Parathyroid adenoma (tissue), 2 donors: ENCODE measurements at regions not wholly inside any gene's neighbourhood (a gene's known extent, or its start where the extent isn't known, plus 50 kb on each side); places are given as distances from the start of the nearest gene placed in this dataset.

ENCODE experiments used
- H2AFZ ChIP-seq: fragments of 300-600 bp; sonication (generic); one replicate; pipeline ENCODE4 v1.7.0; 2017; ENCODE audit warnings: antibody characterized with exemption, mild to moderate bottlenecking
- H3K27ac ChIP-seq: fragments of 300-600 bp; sonication (generic); one replicate; pipeline ENCODE4 v1.7.0; 2017
- H3K27me3 ChIP-seq: fragments of 300-600 bp; sonication (generic); one replicate; pipeline ENCODE4 v1.7.0; 2017; ENCODE audit warnings: low read length; ENCODE audit not compliant: control insufficient read depth, insufficient read depth
- H3K36me3 ChIP-seq: fragments of 300-600 bp; sonication (generic); one replicate; pipeline ENCODE4 v1.7.0; 2017; ENCODE audit warnings: low read length; ENCODE audit not compliant: control insufficient read depth, insufficient read depth
- H3K4me1 ChIP-seq: fragments of 300-600 bp; sonication (generic); one replicate; pipeline ENCODE4 v1.7.0; 2017; ENCODE audit warnings: control low read depth
- H3K4me2 ChIP-seq: fragments of 300-600 bp; sonication (generic); one replicate; pipeline ENCODE4 v1.7.0; 2017; ENCODE audit warnings: low read length
- H3K4me3 ChIP-seq: fragments of 300-600 bp; sonication (generic); one replicate; pipeline ENCODE4 v1.7.0; 2017; ENCODE audit warnings: low read depth, low read length
- H3K79me2 ChIP-seq: fragments of 300-600 bp; sonication (generic); one replicate; pipeline ENCODE4 v1.7.0; 2017; ENCODE audit warnings: control low read depth
- H3K9ac ChIP-seq: fragments of 300-600 bp; sonication (generic); one replicate; pipeline ENCODE4 v1.7.0; 2017; ENCODE audit warnings: mild to moderate bottlenecking
- H3K9me3 ChIP-seq: fragments of 300-600 bp; sonication (generic); one replicate; pipeline ENCODE4 v1.7.0; 2017; ENCODE audit warnings: low read length; ENCODE audit not compliant: control insufficient read depth
- CTCF ChIP-seq: fragments of 300-600 bp; sonication (generic); IDR thresholded peaks from one replicate; pipeline ENCODE4 v1.7.0; 2017; ENCODE audit warnings: antibody characterized with exemption, mild to moderate bottlenecking
- donor health status: primary hyperparathyroidism.

- no peak overlapping the region for H3K9ac ChIP-seq
- no peak overlapping the region for H2AFZ ChIP-seq
- H3K27me3 ChIP-seq, result no peaks in the 10 kb centered on the region
- H3K9me3 ChIP-seq, result no peaks in the 10 kb centered on the region
- H3K4me1 ChIP-seq, result peaks cover 4% of the 10 kb centered on the region
- H3K27ac ChIP-seq, result no peak overlapping the region
- TF ChIP-seq CTCF, result no peak
- no peaks in the 10 kb centered on the region for H3K79me2 ChIP-seq
- H3K4me2 ChIP-seq, result no peak overlapping the region
- H3K4me3 ChIP-seq, result no peak overlapping the region
- H3K36me3 ChIP-seq, result no peaks in the 10 kb centered on the region
Measured at GRCh38 chr11:109957000-109957399, 136.2 kb upstream of the ZC3H12C start.

GRCh38 chr11:109957601-109958000, 135.6 kb upstream of the ZC3H12C start:
- Histone ChIP-seq H3K4me1 (peaks cover 4% of the 10 kb centered on the region), H3K9ac (no peak overlapping the region), H2AFZ (no peak overlapping the region), H3K9me3 (no peaks in the 10 kb centered on the region), H3K36me3 (no peaks in the 10 kb centered on the region), H3K27ac (no peak overlapping the region), H3K79me2 (no peaks in the 10 kb centered on the region), H3K4me2 (no peak overlapping the region), H3K27me3 (no peaks in the 10 kb centered on the region), H3K4me3 (no peak overlapping the region)
- no peak for TF ChIP-seq CTCF

- H3K27me3 ChIP-seq, result no peaks in the 10 kb centered on the region
- no peak overlapping the region for H2AFZ ChIP-seq
- no peak overlapping the region for H3K4me3 ChIP-seq
- H3K4me2 ChIP-seq, result no peak overlapping the region
- no peaks in the 10 kb centered on the region for H3K36me3 ChIP-seq
- H3K4me1 ChIP-seq, result peaks cover 4% of the 10 kb centered on the region
- no peak overlapping the region for H3K27ac ChIP-seq
- H3K79me2 ChIP-seq, result no peaks in the 10 kb centered on the region
- no peak for TF ChIP-seq CTCF
- H3K9me3 ChIP-seq, result no peaks in the 10 kb centered on the region
- no peak overlapping the region for H3K9ac ChIP-seq
Measured at GRCh38 chr11:109958131-109958820, 134.9 kb upstream of the ZC3H12C start.

- Histone ChIP-seq H3K27me3 (no peaks in the 10 kb centered on the region), H3K4me1 (peaks cover 4% of the 10 kb centered on the region), H3K4me2 (no peak overlapping the region), H3K27ac (no peak overlapping the region), H2AFZ (no peak overlapping the region), H3K9me3 (no peaks in the 10 kb centered on the region), H3K9ac (no peak overlapping the region), H3K4me3 (no peak overlapping the region), H3K36me3 (no peaks in the 10 kb centered on the region), H3K79me2 (no peaks in the 10 kb centered on the region)
- no peak for TF ChIP-seq CTCF
Measured at GRCh38 chr11:109958821-109959166, 134.4 kb upstream of the ZC3H12C start.

- Histone ChIP-seq H3K27ac (no peak overlapping the region), H3K4me2 (no peak overlapping the region), H3K79me2 (no peaks in the 10 kb centered on the region), H3K9me3 (no peaks in the 10 kb centered on the region), H3K36me3 (no peaks in the 10 kb centered on the region), H3K4me1 (peaks cover 4% of the 10 kb centered on the region), H3K27me3 (no peaks in the 10 kb centered on the region), H2AFZ (no peak overlapping the region), H3K9ac (no peak overlapping the region), H3K4me3 (no peak overlapping the region)
- TF ChIP-seq CTCF, result no peak
Measured at GRCh38 chr11:109960831-109961230, 132.4 kb upstream of the ZC3H12C start.
